ENCODE measurements at regions not wholly inside any gene's neighbourhood (a gene's known extent, or its start where the extent isn't known, plus 50 kb on each side); places are given as distances from the start of the nearest gene placed in this dataset.
A peak's percentile ranks its signal among the peaks of the same experiment; 100 is the strongest.
"Not testable (repeated sequence)": the region's sequence is repeated elsewhere in the genome, so short reads cannot be mapped to it uniquely, and the experiment has no call there.

DNA sequence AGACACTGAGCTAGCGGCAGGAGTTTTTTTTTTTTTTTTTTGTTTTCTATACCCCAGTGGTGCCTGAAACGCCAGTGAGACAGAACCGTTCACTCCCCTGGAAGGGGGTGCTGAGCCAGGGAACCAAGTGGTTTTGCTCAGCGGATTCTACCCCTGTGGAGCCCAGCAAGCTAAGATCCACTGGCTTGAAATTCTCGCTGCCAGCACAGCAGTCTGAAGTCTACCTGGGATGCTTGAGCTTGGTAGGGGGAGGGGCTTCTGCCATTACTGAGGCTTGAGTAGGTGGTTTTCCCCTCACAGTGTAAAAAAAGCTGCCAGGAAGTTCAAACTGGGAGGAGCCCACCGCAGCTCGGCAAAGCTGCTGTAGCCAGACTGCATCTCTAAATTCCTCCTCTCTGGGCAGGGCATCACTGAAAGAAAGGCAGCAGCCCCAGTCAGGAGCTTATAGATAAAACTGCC is 173.0 kb downstream of the DMAC1 start:
- DNase-seq (ENCODE audit: extremely low read depth in 1 of 2, low read depth in 1 of 2), result peak in 1 of 2 donors; percentile 19

DNA sequence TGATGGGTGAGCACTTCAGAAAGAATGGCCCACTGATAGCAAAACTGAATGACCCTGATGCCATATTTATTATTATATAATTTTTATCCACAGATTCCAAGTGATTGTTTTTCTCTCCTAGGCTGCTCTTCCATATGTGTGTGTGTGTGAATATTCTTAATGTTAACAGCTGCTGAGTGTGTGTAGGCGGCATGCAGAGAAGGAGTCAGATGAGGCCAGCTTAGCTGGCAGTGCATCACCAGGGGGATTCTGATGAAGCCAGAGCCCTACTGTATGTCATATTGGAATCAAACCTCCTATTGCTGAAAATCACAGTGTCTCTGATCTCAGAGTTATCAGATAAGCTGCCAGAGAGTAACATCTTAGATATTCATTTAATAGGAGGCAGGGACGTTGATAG is 177.1 kb downstream of the DMAC1 start:
- DNase-seq (ENCODE audit: extremely low read depth in 1 of 2, low read depth in 1 of 2), result no peak

- no peak for DNase-seq (ENCODE audit: extremely low read depth in 1 of 2, low read depth in 1 of 2)
Measured at GRCh38 chr9:7615344-7615743, 184.2 kb downstream of the DMAC1 start.

GRCh38 chr9:7613931-7614330 is 185.6 kb downstream of the DMAC1 start:
- DNase-seq (ENCODE audit: extremely low read depth in 1 of 2, low read depth in 1 of 2), result no peak

- DNase-seq (ENCODE audit: extremely low read depth in 1 of 2, low read depth in 1 of 2), result no peak
Measured at GRCh38 chr9:7608261-7608660, 191.3 kb downstream of the DMAC1 start.

GRCh38 chr9:7607421-7607820 is 192.2 kb downstream of the DMAC1 start:
- DNase-seq (ENCODE audit: extremely low read depth in 1 of 2, low read depth in 1 of 2), result no peak

DNA sequence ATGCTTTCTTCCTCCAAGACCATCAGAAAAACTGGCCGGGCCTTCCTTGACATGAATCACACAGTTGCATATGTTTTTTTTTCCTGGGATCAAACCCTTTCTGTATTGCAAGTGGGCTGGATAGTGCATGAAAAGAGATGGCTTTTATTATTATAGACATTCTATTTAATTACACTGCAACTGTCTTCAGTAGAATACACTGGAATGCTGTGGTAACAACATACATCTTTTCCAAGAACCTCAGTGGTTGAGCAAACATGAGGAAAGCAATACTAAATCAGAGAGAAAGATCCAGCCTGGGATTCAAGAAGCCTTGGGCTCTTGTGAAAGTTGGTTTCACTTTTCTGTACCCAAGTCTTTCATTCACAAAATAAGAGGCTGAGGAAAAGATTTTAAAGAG is 193.0 kb downstream of the DMAC1 start:
- DNase-seq (ENCODE audit: extremely low read depth in 1 of 2, low read depth in 1 of 2), result no peak

DNA sequence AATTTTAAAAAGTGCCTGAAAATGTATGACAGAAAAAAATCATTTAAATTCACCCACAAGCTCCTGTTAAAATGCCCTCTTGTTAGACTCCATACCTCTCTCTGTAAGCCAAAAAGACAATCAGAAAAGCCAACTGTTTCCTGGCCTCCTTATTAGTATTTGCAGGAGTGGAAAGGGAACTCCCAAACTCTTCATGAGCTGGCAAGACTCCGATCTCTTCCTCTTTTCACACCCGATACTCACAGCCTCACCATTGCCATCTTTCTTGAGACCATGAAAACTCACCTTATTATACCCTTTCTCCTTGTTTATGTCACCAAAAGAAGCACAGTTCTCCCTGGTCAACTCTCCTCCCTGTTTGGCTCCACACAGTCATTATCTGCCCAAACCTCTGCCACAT is 197.8 kb downstream of the DMAC1 start:
- DNase-seq (ENCODE audit: extremely low read depth in 1 of 2, low read depth in 1 of 2), result no peak

DNA sequence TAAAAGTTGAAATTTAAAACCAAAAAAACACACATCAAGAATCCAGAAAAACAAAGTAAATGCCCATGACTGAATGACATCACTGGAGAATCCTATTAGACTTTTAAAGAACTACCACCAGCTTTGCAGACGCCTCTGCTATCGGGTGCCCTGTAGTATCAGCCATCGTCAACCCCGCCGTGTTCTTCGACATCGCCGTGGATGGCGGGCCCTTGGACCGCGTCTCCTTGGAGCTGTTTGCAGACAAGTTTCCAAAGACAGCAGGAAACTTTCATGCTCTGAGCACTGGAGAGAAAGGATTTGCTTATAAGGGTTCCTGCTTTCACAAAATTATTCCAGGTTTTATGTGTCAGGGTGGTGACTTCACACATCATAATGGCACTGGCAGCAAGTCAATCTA is 201.9 kb downstream of the DMAC1 start:
- DNase-seq (ENCODE audit: extremely low read depth in 1 of 2, low read depth in 1 of 2), result no peak

- no peak for DNase-seq (ENCODE audit: extremely low read depth in 1 of 2, low read depth in 1 of 2)
Measured at GRCh38 chr9:7592321-7593316, 207.0 kb downstream of the DMAC1 start.

DNA sequence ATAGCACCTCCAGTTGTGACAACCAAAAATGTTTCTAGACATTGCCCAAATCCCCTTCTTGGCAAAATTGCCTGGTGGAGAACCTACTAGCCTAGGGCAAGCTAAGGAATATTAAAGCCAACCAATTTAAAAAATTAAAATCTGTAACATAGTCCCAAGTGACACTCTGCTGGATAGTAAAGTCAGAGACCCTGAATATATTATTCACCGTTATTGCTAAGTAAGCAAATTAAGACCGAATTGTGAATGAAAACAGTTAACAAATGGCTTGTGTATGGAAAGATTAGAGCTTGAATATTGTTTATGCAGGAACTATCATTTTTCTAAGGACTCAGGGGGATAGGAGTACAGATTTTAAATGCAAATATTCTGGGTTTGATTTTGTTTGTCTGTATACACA is 208.1 kb downstream of the DMAC1 start:
- DNase-seq (ENCODE audit: extremely low read depth in 1 of 2, low read depth in 1 of 2), result no peak

DNA sequence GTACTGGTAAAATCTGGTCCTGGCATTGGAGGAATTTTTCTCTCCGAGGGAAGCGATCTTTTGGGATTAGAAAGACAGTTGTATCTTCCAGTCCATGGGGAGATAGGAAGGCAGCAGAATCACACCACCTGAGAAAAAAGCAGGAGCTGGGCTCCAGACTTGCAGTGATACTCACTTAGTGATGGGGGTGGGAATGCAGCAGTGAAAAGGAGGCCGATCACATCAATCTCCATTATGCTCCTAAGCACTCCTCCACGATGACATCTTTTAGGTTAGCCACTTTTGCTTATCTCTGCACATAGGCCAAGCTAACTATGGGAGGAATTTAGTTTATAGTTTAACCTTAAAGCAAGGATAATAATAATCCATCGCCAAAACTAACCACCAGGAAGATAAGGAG is 219.0 kb downstream of the DMAC1 start:
- no peak for DNase-seq (ENCODE audit: extremely low read depth in 1 of 2, low read depth in 1 of 2)

DNA sequence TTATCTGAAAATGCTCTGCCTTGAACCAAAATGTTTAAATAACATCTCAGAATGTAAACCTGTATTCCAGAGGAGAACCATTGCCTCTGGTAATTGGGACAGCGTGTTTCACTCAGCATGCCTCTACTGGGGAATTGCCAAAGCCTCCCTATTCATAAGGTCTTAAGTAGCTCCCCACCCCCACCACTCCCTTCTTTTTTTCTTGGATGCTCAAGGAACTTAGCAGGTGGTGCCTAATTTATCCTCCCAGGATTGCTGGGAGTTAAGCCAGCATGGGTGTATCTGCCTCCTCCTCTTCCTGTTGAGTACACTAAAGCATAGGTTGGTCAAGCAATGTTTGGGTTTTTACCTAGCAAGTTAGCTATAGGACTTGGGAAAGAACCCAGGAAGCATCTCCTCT is 220.2 kb downstream of the DMAC1 start:
- no peak for DNase-seq (ENCODE audit: extremely low read depth in 1 of 2, low read depth in 1 of 2)

GRCh38 chr9:7578951-7579350 is 220.6 kb downstream of the DMAC1 start:
- DNase-seq (ENCODE audit: extremely low read depth in 1 of 2, low read depth in 1 of 2), result no peak

- DNase-seq (ENCODE audit: extremely low read depth in 1 of 2, low read depth in 1 of 2), result peak; percentile 4 to 39
Measured at GRCh38 chr9:7570107-7570720, 229.4 kb downstream of the DMAC1 start.

DNA sequence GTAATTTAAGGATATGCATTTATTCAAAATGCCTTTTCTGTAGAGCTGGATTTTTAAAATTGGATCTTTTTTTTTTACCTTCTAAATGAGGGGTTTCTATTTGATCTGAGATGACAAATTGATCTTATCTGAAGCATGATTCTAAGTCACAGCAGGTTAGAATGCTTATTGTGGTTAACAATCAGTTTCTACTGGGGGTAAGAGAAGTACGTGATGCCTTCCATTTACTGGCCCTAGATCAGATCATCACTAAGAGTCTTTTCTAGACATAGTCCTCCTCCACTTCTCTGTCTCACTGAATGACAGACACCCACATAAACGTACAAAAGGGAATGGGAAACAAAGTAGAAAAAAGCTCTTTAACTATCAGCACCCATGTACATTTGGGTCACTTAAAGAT is 231.9 kb downstream of the DMAC1 start:
- no peak for DNase-seq (ENCODE audit: extremely low read depth in 1 of 2, low read depth in 1 of 2)

- no peak for DNase-seq (ENCODE audit: extremely low read depth in 1 of 2, low read depth in 1 of 2)
Measured at GRCh38 chr9:7561527-7562080, 238.0 kb downstream of the DMAC1 start.

GRCh38 chr9:7560669-7561305 is 238.8 kb downstream of the DMAC1 start:
- no peak for DNase-seq (ENCODE audit: extremely low read depth in 1 of 2, low read depth in 1 of 2)

GRCh38 chr9:7554699-7555098 is 244.9 kb downstream of the DMAC1 start:
- DNase-seq (ENCODE audit: extremely low read depth in 1 of 2, low read depth in 1 of 2), result no peak

GRCh38 chr9:7552706-7553105 is 246.9 kb downstream of the DMAC1 start:
- not testable (repeated sequence) for DNase-seq (ENCODE audit: extremely low read depth in 1 of 2, low read depth in 1 of 2)

DNA sequence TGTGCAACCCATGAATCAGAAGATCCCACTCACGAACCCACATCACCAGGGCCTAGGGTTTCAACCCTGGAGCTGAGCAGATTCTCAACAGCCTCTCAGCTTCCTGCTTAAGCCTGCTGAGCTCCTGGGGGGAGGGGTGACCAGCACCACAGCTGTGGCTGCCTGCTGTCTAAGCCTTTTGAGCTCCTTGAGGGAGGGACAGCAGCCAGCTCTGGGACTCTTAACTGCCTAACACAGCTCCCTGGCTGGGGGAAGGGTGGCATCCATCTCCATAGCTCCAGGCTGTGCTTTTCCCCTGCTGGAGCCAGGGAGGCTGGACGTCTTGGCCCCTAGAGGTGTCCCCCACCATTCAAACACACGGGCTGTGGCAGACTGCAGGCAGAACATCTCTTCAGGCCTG is 250.3 kb downstream of the DMAC1 start:
- DNase-seq (ENCODE audit: extremely low read depth in 1 of 2, low read depth in 1 of 2), result no peak
